Fibroblast of villous mesenchyme (primary cell): ENCODE measurements at regions not wholly inside any gene's neighbourhood (a gene's known extent, or its start where the extent isn't known, plus 50 kb on each side); places are given as distances from the start of the nearest gene placed in this dataset.

Experiments
- DNase-seq: peaks from one replicate; pipeline ENCODE4 v3.0.0-alpha.2; 2010; ENCODE audit warnings: low read depth
- H3K4me3 ChIP-seq: 2 replicates; pipeline ENCODE4 v1.5.1; 2011; ENCODE audit warnings: low read depth, mild to moderate bottlenecking, low read length
- CTCF ChIP-seq: IDR thresholded peaks from 2 replicates; pipeline ENCODE4 v1.5.1; 2012; ENCODE audit warnings: low read depth, mild to moderate bottlenecking, low read length; ENCODE audit not compliant: insufficient read depth

GRCh38 chr17:79534111-79534510 is 76.7 kb downstream of the RBFOX3 start:
- no peak overlapping the region for H3K4me3 ChIP-seq
- no peak for TF ChIP-seq CTCF
- no peak for DNase-seq

- DNase-seq, result no peak
- no peak overlapping the region for H3K4me3 ChIP-seq
- TF ChIP-seq CTCF, result no peak
Measured at GRCh38 chr17:79533116-79533515, 77.7 kb downstream of the RBFOX3 start.

- H3K4me3 ChIP-seq, result no peak overlapping the region
- no peak for TF ChIP-seq CTCF
- DNase-seq, result no peak
Measured at GRCh38 chr17:79532107-79532790, 78.6 kb downstream of the RBFOX3 start.

GRCh38 chr17:79531191-79532095 is 79.4 kb downstream of the RBFOX3 start:
- DNase-seq, result no peak
- TF ChIP-seq CTCF, result no peak

GRCh38 chr17:79530361-79531105 is 80.3 kb downstream of the RBFOX3 start:
- no peak for DNase-seq
- no peak for TF ChIP-seq CTCF
- H3K4me3 ChIP-seq, result no peak overlapping the region

More at GRCh38 chr17:79531191-79532095, 79.4 kb downstream of the RBFOX3 start:
- H3K4me3 ChIP-seq, result no peak overlapping the region

GRCh38 chr17:79529661-79530081 is 81.2 kb downstream of the RBFOX3 start:
- no peak for TF ChIP-seq CTCF
- no peak for DNase-seq
- H3K4me3 ChIP-seq, result no peak overlapping the region
